ENCODE measurements at regions not wholly inside any gene's neighbourhood (a gene's known extent, or its start where the extent isn't known, plus 50 kb on each side); places are given as distances from the start of the nearest gene placed in this dataset.
"Not testable (repeated sequence)": the region's sequence is repeated elsewhere in the genome, so short reads cannot be mapped to it uniquely, and the experiment has no call there.

GRCh38 chr18:39618265-39619003 lies 2052.8 kb upstream of the CELF4 start:
- peak in 1 of 4 experiments; percentile 0 for DNase-seq

- no peak for DNase-seq
Measured at GRCh38 chr18:39611381-39612100, 2045.9 kb upstream of the CELF4 start.

GRCh38 chr18:39607034-39607433 lies 2041.4 kb upstream of the CELF4 start:
- no peak for DNase-seq

GRCh38 chr18:39604836-39605235 lies 2039.2 kb upstream of the CELF4 start:
- no peak for DNase-seq

- no peak for DNase-seq
Measured at GRCh38 chr18:39602131-39602530, 2036.5 kb upstream of the CELF4 start.

GRCh38 chr18:39600894-39601293 lies 2035.3 kb upstream of the CELF4 start:
- no peak for DNase-seq

- no peak for DNase-seq
Measured at GRCh38 chr18:39599251-39599650, 2033.7 kb upstream of the CELF4 start.

- DNase-seq = no peak
Measured at GRCh38 chr18:39596891-39597290, 2031.3 kb upstream of the CELF4 start.

- DNase-seq = no peak
Measured at GRCh38 chr18:39596221-39596620, 2030.6 kb upstream of the CELF4 start.

- DNase-seq = no peak
Measured at GRCh38 chr18:39594206-39594605, 2028.6 kb upstream of the CELF4 start.

- no peak for DNase-seq
Measured at GRCh38 chr18:39591649-39592048, 2026.1 kb upstream of the CELF4 start.

GRCh38 chr18:39589496-39589895 lies 2023.9 kb upstream of the CELF4 start:
- no peak for DNase-seq

GRCh38 chr18:39587586-39587985 lies 2022.0 kb upstream of the CELF4 start:
- DNase-seq = no peak

- no peak for DNase-seq
Measured at GRCh38 chr18:39586741-39587140, 2021.1 kb upstream of the CELF4 start.

- DNase-seq = no peak
Measured at GRCh38 chr18:39574897-39575296, 2009.3 kb upstream of the CELF4 start.

- no peak for DNase-seq
Measured at GRCh38 chr18:39571511-39571910, 2005.9 kb upstream of the CELF4 start.

- not testable (repeated sequence) for DNase-seq
Measured at GRCh38 chr18:39565551-39566230, 2000.1 kb upstream of the CELF4 start.

GRCh38 chr18:39564716-39565115 lies 1999.1 kb upstream of the CELF4 start:
- DNase-seq = no peak

GRCh38 chr18:39561126-39561525 lies 1995.5 kb upstream of the CELF4 start:
- DNase-seq = no peak

- no peak for DNase-seq
Measured at GRCh38 chr18:39558658-39559057, 1993.1 kb upstream of the CELF4 start.

- no peak for DNase-seq
Measured at GRCh38 chr18:39555496-39555895, 1989.9 kb upstream of the CELF4 start.

- DNase-seq = no peak
Measured at GRCh38 chr18:39550701-39551100, 1985.1 kb upstream of the CELF4 start.

GRCh38 chr18:39549144-39549543 lies 1983.5 kb upstream of the CELF4 start:
- no peak for DNase-seq

- DNase-seq = no peak
Measured at GRCh38 chr18:39531659-39532058, 1966.1 kb upstream of the CELF4 start.
